NCI-H1694 (cell line): ENCODE measurements at regions not wholly inside any gene's neighbourhood (a gene's known extent, or its start where the extent isn't known, plus 50 kb on each side); places are given as distances from the start of the nearest gene placed in this dataset.

Experiments
- DNase-seq: peaks from one replicate; lab custom pipeline; 2025; lab: John Stamatoyannopoulos, UW

DNA sequence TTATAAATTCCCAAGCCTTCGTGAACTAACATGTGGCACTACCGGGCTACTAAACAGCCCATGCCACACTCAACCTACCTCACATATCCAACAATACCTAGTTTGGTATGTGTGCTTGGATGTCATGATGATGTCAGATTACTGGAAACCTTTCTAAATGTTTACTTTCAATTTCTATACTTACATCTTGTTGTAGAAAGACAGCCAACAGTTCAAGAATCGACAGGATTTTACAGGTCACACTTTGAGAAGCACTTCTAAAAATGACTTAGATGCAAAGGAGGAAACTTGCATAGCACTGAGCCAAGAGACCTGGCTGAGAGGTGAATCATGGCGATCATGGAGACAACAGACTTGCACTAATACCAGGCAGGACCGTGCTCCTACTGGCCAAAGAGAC is 209.9 kb downstream of the COL4A1 start:
- DNase-seq: no peak

DNA sequence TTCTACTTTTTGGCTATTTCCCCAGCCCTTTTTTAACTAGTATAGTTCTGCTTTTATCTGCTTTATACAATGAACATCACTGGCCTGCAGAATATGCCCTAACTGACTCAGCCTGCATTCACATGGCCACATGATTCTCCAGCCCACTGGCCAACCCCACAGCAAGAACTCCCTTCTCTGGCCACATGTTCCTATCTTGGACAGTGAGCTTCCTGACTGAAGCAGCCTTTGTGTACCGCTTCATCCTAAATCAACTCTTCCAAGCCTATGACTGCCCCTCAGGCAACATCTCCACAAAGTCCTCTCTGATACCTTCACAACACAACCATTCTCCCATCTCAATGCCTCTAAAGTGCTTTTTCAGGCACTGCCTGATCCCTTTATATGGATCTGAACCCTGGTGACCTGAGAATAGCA is 214.1 kb downstream of the COL4A1 start:
- no peak for DNase-seq

DNA sequence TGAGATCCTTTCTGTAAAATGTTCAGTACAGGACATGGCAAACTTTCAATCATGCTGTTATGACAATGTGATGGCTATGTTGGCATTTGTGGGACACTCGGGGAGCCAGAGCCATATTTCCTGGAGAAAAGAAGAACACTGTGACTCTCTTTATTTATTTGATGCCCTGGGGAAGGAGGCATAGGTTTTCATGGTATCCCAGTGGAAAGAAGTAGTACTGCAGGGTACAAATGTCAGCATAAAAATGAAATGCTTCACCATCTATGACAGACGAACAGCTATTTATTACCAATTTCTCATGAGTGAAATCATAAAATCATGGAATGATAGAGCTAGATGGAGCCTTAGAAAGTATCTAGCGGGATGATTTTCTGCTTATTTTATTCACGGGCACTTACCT is 217.1 kb downstream of the COL4A1 start:
- DNase-seq: no peak

DNA sequence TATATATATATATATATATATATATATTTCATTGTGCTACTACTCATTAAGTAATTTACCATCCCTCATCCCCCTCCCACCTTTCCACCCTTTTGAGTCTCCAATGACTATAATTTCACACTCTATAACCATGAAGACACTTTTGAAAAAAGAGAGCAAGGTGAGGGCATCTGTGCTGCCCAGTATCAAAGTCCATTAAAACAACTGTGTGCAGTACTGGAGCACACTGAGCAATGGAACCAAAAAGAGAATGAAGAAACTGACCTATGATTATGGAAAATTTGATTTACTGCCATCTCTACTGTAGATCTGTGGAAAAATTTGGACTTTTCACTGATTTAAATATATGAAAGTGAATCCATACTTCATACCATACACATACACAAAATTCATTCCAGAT is 217.9 kb downstream of the COL4A1 start:
- no peak for DNase-seq

DNA sequence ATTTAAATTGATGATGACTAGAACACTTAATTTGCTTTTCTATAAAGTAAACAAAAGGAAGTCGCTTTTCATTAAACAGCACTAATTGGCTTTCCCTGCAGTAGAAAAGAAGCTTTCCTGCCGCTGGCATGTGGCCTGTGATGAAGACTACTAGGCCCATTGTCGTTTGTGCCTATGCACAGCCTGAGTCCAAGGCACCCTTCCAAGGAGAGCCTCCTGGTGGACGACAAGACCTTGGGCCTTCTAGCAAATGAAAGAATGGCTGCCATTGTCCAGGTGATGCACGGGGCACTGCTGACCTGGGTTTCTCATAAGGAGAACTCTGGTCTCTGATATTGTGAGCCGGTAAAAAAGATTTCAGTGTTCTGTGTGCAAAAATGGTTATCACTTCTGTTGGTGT is 233.0 kb downstream of the COL4A1 start:
- DNase-seq: no peak

DNA sequence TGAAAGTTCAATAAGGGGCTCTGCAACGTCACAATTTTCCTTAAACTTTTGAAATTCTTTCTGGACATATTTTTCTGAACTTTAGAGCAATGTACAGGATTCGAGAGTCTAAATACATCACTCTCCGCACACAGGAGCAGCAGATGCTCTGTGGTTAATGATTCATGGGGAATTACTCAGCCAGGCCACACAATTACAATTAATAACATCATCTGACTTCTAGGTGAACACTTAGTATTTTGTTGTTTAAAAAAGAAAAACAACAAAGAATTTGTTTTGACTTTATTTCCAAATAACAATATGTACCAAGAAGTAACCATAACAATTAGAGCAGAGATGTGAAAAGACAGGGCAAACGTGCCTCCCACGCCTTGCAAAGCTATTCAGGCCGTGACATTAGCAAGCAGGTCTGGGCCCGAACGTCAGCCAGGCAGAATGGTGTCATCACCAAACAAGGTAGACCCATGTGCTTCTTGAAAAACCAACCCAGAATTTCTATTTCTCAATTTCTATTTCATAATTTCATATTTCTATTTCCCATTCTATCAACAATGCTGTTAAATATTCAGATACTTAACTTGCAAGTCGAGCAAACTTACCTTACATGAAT is 236.3 kb downstream of the COL4A1 start:
- no peak for DNase-seq

DNA sequence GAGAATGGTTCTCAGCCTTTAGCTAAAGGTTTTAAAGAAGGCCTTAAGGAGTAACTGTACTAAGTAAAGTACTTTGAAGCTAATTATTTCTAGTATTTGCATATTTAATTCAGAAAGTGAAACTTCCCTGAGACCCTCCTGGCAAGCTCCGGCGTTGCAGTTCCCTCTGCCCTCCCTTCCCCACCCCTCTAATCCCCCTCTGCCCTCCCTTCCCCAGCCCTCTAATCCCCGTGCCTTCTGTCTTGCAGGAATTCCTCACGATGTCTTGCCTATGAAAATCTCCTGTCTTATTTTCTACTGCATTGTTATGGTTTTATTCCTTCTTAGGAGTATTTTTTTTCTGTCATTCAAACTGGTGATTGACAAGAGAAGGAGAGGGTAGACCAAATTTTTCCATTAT is 236.9 kb downstream of the COL4A1 start:
- no peak for DNase-seq

DNA sequence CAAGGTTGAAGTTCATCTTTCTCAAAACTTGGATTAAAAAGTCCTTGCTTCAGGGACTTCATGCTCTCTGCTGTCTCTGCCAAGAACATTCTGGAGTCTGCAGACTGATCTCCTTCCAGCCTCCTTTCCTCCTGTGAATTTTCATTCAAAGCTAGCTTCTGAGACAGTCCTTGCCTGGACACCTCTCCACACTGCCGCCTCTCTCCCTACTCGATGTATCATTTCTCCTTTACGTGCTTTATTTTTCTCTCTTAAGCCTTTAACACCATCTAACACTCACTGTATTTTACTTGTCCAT is 238.8 kb downstream of the COL4A1 start:
- DNase-seq: no peak

DNA sequence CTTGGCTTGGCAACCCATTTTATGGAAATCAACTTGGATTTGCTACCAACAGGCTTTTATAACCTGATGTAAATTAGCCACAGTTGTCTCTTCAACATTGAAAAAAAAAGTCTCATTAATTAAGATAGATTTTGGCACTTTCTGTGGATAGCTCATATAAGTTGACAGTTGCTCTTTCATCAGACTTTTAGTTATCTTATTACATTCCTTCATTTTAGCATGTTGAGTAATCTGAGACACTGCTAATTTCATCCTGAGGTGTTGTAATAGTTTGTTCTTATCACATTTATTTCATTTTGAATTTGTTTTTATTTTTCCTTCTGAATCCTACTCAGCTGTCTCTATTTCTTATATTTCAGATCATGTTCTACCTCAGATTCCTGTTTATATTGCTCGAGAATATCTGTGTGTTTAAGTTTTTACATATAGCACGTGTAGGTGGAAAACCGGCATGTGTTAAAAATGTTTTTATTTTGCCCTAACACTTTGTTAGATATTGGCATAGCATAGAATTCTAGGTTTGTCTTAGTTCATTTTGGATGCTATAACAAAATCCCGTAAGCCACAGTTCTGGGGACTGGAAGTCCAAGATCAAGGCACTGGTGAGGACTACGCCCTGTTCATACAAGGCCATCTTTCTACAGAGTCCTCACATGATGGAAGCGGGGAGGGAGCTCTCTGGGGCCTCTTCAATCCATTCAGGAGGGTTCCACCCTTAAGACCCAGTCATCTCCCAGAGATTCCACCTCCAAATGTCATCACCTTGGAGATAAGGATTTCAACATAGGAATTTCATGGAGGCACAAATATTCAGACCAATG is 239.4 kb downstream of the COL4A1 start:
- no peak for DNase-seq

DNA sequence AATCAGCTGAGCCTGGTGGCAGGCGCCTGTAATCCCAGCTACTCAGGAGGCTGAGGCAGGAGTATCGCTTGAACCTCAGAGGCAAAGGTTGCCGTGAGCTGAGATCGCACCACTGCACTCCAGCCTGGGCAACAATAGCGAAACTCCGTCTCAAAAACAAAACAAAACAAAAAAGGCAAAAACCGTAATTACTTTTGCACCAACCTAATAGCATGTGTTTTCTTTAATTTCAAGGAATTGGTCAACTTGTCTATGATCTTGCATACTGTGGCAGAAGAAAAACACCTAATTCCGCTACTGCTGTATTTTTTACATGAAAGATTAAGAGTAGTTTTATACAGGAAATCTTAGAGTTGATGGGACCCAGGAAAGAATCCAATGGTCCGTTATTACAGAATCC is 241.2 kb downstream of the COL4A1 start:
- no peak for DNase-seq

DNA sequence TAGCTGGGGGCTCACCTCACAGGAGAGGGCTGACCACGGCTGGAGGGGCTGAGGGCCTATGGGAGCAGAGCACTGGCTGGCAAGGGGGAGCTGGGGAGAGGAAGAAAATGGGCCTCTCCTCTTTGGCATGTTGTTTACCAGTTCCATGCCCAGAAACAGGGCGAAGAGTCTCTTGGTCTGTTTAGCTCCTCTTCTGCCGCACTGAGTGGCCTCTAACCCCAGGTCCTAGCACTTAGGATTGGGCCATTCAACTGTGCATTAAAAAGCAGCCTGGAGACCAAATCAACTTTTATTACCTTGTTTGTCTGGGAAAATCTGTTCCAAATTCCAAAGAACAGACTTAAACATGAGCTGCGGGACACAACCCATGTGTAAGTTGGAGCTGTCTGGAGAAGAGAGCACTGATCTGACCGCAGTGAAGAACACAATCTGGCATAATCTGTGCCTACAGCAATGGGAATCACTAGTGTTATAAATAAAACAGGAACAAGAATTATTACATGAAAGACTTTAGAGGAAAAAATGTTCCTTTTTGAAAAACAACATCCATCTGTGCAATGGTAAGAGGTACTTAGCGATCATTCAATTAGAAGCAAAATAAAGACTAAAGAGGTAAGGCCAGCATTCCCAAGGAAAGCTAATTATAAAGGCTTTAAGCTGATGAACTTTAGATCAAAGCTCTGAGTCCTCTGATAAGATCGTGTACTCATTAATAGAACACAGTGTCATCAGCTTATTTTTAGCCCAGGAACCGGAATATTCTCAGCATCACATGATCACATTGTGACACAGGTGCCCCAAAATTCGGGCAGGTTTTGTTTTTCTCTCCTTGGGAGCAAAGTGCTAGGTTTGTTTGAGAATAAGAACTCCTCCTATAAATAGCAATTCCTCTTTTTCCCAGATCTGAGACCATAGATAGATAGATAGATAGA is 243.2 kb downstream of the COL4A1 start:
- DNase-seq: no peak

DNA sequence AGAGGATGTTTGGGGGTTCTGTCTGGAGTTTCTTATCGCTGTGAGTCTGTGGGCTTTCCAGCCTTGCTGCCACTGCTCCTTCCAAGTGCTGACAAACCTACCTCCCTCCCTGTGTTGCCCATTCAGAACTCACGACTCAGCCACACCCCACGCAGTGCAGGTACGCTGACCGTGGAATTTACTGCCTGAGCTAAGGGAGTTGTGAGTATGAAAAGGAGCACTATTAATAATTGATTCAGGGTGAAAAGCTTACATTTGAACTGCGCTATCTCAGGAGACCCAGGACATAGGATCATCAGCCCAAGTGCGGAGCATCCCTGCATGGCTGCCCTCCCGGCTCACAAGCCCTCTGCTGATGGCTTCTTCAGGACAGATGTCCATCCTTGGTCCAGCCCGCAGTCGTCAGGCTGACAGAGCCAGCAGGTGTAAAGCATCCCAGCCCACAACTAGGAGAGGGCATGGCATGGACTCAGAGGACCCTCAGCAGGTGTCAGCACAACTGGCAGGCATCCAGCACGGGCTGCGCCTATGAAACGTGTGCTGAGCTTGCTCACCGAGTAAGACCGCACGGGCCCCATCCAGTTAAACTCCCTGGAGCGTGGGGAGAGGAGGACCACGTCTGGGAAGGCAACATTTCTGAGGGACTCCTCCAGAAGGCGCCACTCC is 244.0 kb downstream of the COL4A1 start:
- no peak for DNase-seq

DNA sequence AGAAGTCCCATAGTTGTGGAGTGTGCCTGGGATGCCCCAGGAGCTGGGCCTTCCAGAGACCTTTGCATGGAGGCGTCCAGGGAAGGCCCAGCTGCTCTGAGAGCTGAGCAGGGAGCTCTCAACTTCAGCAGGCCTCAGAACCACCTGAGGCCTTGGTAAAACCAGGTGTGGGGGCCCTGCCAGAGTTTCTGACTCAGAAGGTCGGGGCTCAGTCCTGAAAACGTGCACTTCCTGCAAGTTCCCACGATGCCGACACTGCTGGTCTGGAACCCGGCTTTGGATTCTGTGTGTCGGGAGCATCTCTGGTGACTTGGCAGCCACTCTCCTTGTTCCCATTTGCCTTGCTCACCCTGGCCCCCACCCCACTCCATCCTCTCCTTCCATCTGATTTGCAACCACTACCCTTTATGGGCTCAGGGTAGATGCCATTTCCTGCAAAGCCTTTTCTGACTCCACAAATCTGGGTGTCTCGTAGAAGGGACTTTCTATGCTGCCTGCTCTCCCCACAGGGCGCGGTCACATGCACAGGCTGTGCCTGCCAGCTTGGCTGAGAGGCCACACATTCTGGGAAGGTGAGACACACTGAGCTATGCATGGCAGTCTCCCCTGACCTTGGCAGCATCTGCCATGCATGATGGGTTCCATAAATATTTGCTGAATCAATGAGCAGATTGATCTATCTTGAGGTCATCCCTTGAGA is 244.7 kb downstream of the COL4A1 start:
- DNase-seq: no peak

DNA sequence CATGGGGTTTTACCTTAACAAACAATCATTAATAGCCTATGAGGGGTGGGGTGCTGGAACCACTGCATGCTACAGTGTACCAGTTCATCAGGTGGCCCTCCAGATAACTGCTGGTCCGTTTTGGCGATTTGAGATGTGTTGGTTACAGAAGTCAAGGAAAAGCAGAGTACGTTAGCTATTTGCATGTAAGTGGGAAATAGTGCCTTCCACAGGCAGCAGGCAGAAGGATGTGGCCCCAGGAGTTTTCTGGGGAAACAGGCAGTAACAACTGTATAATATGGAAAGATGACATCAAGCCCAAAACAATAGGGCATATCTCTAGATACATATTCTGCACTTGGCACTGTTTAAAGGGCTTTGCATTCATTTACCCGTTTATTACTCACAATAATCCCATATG is 245.7 kb downstream of the COL4A1 start:
- DNase-seq: no peak

DNA sequence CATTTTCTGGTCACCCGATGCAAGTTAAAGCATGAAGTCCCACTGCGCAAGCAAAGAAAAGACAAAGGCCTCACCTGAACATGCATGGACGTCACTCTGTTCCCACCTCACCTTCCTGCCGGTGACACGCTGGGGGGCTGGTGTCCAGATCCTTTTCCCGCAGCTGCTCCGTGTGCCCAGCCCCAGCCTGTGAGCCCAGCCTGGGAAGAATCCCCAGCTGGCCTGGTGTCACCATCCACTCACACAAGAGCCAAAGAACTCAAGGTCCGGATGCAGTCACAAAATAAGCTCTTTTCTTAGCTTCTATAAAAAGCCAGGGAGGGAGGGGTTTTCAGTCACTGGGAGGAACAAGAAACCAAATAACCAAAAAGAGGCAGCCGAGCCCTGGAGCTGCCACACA is 249.9 kb downstream of the COL4A1 start:
- no peak for DNase-seq

DNA sequence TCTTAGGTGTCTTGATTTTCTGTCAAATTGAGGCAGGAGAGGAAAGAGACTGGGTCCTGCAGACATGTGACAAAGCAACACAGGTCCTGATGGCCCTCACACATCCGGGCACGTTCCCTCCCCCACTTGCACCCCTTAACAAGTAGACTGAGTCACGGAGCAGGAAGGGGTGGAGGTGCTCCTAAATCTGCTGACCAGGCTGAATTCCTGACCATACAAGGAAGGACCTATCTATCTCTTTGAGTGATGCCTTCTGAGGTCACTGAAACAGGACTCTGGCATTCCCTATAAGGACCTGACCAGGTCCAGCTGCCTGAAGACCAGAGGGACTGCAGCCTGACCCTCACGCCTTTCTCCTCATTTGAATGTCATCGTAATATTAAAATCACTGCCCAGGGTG is 250.3 kb downstream of the COL4A1 start:
- DNase-seq: no peak

DNA sequence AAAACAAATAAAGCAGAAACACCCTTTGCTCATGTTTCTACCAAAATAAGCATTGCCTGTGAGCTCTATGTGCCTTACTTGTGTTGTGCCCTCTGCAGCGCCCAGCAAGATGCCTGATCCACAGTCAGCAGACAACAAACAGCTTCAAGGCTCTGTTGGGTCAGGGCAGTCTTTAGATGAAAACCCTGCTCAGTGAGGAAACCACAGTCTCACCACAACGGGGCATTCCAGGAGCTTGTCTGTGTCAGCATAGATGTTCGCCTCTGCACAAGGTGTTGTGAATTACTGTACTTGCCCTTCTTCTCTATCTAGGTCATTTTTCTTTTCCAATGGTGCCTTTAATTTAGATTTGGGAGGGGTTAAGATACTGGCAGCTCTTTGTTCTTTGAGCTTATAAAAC is 251.9 kb downstream of the COL4A1 start:
- DNase-seq: no peak

DNA sequence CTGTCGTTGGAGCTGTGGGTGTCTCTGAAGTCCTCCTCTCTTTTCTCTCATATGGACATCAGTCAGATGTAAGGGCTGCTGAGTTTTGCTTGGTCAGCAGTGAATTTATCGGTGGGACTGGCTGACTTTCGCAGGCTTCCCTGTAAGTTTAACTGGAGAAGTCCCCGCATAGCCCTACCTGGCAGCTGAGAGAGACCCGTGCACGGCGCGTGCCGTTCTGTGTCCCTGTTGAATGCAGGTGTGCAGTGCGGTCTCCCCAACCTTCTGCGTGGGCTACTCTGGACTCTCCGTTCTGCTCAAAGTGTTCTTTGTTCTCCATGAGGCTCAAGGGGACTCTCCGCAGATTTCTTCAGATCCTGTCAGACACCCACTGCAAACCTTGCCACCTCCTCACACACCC is 252.9 kb downstream of the COL4A1 start:
- DNase-seq: no peak

DNA sequence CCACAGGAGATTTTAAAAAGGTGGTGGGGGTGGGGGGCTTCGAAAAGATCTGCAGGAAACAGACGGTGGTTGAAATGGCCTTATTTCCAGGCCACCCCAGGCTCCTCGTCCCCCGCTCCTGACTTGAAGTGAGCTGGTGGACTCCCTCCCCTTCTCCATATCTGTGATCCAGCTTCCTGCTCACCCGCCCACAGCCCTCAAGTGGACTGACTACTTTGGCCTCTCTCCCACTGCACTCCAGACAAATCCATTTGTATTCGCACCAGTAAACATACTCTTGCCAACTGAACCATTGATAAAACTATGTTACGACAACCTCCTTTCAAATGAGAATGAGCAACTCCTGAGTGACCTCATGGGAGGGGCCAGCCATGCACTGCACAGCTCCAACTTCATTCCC is 259.5 kb downstream of the COL4A1 start:
- no peak for DNase-seq

DNA sequence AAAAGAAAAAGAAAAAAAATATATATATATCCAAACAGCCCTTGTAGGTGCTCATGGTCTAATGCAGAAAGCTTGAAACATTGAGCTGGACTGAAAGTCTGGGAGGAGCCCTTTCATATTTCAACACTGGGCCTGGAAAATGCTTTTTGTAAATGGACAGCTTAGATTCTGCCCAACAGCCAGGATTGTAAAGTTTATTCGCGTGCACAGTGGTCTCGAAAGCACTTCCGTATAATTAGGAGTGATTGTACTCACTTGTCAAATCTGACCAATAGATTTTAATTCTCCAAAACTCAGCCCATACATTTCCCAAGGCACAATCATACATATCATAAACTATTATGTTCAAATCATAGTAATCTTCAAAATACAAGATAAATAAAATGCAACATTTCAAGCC is 260.1 kb downstream of the COL4A1 start:
- DNase-seq: no peak

DNA sequence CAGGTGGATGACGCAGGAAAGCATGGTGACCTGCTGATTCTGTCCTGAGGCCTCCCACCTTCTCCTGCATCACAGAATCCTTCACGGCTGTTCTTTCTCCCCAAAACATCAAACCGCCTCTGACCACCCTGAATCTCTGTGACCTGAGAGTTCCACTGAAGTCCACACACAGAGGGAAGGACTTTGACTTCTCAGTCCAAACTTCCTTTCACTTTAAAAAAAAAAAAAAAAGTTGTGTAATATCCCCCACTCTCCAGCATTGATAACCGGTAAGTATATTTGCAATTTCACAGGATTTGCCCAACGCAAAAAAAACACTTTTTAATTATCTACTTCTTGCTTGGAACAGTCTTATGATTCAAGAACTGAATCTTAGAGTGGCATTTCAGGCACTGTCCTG is 259.5 kb upstream of the IRS2 start:
- DNase-seq: no peak

DNA sequence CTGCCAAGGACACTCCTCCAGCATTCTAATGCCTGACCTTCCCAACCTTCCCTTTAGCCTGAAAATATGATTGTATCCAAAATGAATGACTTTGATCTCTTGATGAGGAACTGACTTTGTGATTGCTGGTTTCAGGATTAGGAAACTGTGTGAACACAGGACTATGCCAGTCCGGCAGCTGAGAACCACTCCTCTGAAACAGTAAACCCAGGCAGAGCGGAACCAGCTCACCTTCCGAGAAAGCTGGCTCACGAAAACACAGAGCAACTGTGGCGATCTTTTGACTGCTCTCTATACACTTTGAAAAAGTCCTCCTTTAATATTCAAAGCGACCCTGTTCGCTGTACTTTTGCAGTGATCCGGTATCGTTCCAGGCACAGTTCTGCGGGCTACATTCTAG is 258.8 kb upstream of the IRS2 start:
- DNase-seq: no peak
